ENCODE measurements at regions not wholly inside any gene's neighbourhood (a gene's known extent, or its start where the extent isn't known, plus 50 kb on each side); places are given as distances from the start of the nearest gene placed in this dataset.
"Not testable (repeated sequence)": the region's sequence is repeated elsewhere in the genome, so short reads cannot be mapped to it uniquely, and the experiment has no call there.

DNA sequence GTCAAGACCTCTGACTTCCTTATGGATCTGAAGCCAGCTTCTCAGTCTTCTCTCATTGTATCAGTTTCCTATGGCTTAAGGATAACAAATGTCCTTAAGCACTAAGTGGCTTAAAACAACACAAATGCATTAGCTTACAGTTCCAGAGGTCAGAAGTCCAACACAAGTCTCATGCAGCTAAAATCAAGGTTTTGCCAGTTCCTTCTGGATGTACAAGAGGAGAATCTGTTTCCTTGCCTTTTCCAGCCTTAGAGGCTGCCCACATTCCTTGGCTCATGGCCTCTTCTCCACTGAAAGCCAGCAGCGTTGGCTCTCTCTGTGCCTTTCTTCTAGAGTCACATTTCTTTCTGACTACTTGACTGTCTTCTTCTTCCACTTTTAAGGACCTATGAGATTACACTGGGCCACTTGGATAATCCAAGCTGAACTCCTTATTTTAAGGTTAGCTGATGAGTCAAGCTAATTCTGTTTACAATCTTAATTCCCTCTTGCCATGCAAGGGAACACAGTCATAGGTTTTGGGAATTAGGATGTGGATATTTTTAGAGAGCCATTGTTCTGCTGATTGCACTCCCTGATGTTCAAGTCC, 179.0 kb downstream of the BCAS1 start:
- DNase-seq (ENCODE audit: low spot score), result no peak

- DNase-seq (ENCODE audit: low spot score), result no peak
Observed at GRCh38 chr20:53890443-53891305, 179.7 kb downstream of the BCAS1 start.

GRCh38 chr20:53889411-53890148, 180.8 kb downstream of the BCAS1 start:
- no peak for DNase-seq (ENCODE audit: low spot score)

DNA sequence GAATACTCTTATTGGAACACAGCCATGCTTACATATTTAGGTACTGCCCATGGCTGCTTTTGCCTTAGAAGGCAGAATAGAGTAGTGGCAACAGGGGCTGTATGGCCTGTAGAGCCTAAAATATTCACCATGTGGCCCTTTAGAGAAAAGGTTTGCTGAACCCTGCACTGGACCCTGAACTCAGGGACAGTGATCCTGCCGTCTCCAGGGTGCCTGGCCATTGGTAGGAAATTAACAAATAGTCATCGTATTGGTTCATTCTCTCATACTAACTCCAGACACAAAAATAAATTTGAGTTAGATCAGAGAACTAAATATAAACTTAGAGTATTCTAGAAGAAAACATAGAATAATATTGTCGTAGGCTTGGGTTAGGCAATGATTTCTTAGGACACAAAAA, 181.4 kb downstream of the BCAS1 start:
- DNase-seq (ENCODE audit: low spot score), result no peak

- DNase-seq (ENCODE audit: low spot score), result no peak
Observed at GRCh38 chr20:53888510-53888909, 181.9 kb downstream of the BCAS1 start.

- no peak for DNase-seq (ENCODE audit: low spot score)
Observed at GRCh38 chr20:53887973-53888372, 182.4 kb downstream of the BCAS1 start.

DNA sequence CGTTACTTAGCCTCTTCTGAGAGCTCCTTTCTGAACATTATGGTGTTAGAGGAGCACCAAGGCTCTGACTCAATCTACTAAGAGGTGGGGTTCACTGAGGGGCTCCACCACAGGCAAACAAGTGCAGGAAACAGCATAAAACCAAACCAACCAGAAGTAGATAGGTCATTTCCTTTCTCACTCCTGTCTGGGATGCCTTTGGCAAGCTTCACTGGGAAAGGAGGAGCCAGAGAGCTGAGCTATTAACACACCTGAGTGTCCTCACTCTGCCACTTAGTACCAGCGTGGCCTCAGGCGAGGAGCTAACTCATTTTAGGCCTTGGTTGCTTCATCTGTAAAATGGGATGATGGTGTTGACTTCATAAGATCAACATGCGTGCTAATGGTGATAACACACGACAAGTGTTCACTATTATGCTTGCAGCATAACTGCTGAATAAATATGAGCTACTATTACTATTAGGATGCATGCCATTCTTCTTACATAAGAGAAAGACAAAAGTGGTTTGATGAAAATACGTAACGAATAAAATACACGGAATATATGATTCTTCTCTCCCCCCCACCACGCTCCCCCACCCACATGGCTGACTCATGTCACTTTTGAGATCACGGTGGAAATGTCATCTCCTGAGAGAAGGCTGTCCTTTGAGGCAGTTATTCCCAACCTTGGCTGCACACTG, 185.4 kb downstream of the BCAS1 start:
- DNase-seq (ENCODE audit: low spot score), result no peak

DNA sequence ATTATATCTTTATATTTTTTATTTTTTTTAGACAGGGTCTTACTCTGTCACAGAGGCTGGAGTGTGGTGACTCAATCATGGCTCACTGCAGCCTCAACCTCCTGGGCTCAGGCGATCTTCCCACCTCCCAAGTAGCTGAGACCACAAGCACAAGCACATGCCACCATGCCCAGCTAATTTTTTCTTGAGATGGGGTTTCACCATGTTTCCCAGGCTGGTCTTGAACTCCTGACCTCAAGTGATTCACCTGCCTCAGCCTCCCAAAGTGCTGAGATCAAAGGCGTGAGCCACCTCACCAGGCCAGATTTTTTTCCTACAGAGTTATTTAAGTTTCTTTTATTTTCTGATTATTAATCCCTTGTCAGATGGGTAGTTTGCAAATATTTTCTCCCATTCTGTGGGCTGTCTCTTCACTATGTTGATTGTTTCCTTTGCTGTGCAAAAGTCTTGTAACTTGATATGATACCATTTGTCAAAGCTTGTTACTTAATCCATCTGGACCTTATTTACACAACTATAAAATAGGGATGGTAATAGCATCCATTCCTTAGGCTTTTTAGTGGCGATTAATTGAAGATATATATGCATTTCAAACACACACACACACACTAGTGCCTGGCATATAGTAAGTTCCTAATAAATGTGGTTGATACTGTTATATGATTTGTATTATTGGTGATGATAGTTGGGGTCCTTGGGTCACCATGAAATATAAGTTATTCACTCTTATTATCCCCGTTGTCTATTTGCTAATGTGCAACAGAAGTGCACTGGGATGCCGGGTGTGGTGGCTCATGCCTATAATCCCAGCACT, 187.1 kb downstream of the BCAS1 start:
- DNase-seq (ENCODE audit: low spot score), result no peak

DNA sequence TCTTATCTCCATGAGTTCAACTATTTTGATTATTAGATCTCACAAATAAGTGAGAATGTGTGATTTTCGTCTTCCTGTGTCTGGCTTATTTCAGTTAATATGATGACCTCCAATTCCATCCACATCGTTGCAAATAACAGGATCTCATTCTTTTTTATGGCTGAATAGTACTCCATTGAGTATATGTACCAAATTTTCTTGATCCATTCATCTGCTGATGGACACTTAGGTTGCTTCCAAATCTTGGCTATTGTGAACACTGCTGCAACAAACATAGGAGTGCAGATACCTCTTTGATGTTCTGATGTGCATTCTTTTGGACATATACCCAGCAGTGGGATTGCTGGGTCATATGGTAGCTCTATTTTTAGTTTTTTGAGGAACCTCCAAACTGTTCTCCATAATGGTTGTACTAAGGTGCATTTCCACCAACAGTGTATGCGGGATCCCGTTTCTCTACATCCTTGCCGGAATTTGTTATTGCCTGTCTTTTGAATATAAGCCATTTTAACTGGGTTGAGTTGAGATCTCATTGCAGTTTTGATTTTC, 187.9 kb downstream of the BCAS1 start:
- DNase-seq (ENCODE audit: low spot score), result not testable (repeated sequence)

DNA sequence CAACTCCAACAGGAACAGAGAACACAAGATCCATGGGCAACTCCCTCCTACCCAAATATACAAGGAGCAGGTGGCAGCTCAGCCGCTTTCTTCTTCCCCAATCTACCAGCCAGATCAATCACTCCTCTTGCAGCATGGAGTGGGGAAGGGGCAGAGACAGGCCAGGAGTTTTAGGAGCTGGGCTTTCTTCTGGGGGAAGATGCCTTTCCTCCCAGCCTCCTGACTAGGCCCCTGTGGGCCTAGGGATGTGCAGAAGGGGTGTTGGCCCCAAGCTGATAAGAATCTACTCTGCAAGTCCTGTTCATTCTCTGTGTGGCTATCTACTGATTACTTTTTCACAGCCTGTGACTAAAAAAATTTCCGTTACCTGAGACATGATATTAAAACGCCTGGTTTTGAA, 189.0 kb downstream of the BCAS1 start:
- no peak for DNase-seq (ENCODE audit: low spot score)

DNA sequence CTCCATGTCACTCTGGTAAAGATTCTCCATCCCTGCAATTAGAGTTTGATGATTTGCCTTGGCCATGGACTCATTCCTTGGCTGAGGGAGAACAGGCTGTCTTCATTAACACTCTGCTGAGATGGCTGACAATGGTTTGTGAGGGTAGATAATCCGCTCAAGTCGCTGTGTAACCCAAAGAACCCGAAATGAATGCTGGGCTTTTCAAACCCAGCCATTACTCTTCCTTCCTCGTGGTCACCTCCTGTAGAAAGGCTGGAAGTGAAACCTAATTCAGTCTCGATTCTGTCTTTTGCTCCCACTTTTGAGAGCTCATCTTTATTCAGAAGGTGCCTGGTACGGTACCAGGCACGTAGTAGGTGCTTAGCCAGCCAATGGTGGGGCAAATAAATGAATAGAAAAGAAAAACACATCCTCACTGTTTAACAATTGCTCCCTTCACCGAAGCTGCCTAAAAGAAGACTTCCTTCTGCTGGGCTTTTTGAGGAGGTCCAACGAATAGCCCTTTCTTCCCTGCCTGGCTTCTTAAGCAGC, 190.2 kb downstream of the BCAS1 start:
- DNase-seq (ENCODE audit: low spot score), result no peak

GRCh38 chr20:53879048-53879684, 191.2 kb downstream of the BCAS1 start:
- DNase-seq (ENCODE audit: low spot score), result no peak

- no peak for DNase-seq (ENCODE audit: low spot score)
Observed at GRCh38 chr20:53878262-53879047, 191.9 kb downstream of the BCAS1 start.

- DNase-seq (ENCODE audit: low spot score), result no peak
Observed at GRCh38 chr20:53876956-53877355, 193.4 kb downstream of the BCAS1 start.

GRCh38 chr20:53876470-53876869, 193.9 kb downstream of the BCAS1 start:
- DNase-seq (ENCODE audit: low spot score), result no peak

DNA sequence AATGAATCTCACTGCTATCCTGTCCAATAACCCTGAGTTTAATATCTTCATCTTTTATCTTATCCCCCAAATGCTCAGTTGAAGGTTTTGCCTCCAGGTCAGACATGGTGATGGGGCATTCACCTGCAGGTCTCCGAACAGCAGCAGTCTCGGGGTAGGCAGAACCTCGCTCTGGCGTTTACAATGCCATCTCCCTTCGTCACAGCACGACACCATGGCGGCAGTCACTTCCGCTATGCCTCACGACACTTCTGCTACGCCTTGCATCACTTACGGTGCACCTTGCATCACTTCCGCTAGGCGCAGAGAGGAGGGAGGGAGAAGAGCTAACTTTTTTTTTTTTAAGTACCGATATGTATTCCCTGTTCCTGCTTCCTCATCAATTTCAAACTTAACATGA, 194.9 kb downstream of the BCAS1 start:
- DNase-seq (ENCODE audit: low spot score), result no peak

DNA sequence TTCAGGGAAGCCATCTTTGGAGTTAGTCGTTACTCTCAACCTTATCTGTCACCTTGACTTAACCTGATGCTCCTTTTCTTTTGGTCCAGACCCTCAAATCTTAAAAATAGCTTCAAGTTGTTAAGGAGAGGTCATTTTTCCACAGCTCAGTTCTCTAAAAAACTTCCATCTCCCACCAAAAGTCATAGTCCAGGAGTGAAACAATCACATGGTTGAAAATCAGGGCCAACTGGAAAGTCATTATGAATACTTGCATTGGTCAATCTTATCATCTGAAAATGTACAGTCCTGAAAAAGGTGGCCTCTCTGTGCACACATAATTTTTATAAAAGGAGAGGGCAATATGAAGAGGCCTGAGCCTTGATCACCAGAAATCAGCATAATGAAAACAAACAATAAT, 195.7 kb downstream of the BCAS1 start:
- DNase-seq (ENCODE audit: low spot score), result no peak

- no peak for DNase-seq (ENCODE audit: low spot score)
Observed at GRCh38 chr20:53874104-53874503, 196.3 kb downstream of the BCAS1 start.

- no peak for DNase-seq (ENCODE audit: low spot score)
Observed at GRCh38 chr20:53873230-53873604, 197.2 kb downstream of the BCAS1 start.
